HFFc6 (cell line): ENCODE measurements at regions not wholly inside any gene's neighbourhood (a gene's known extent, or its start where the extent isn't known, plus 50 kb on each side); places are given as distances from the start of the nearest gene placed in this dataset.
"Not testable (repeated sequence)": the region's sequence is repeated elsewhere in the genome, so short reads cannot be mapped to it uniquely, and the experiment has no call there.

Experiments
- DNase-seq: peaks from one replicate; pipeline ENCODE4 v3.0.0-alpha.2; 2018
- H3K27ac Mint-ChIP-seq: 2 replicates; pipeline ENCODE4 v1.8.0; 2020; ENCODE audit warnings: mild to moderate bottlenecking, mixed read lengths
- H3K27me3 Mint-ChIP-seq: 2 replicates; pipeline ENCODE4 v1.8.0; 2021; ENCODE audit warnings: mild to moderate bottlenecking, moderate library complexity, mixed read lengths; ENCODE audit not compliant: insufficient read depth
- H3K36me3 Mint-ChIP-seq: 2 replicates; pipeline ENCODE4 v1.8.0; 2021; ENCODE audit warnings: low read depth, mixed read lengths
- H3K4me1 Mint-ChIP-seq: 2 replicates; pipeline ENCODE4 v1.8.0; 2020; ENCODE audit warnings: low read depth, mixed read lengths
- H3K4me3 Mint-ChIP-seq: 2 replicates; pipeline ENCODE4 v1.8.0; 2020; ENCODE audit warnings: mild to moderate bottlenecking, moderate library complexity, mixed read lengths
- H3K9me3 Mint-ChIP-seq: 2 replicates; pipeline ENCODE4 v1.8.0; 2020; ENCODE audit warnings: mild to moderate bottlenecking, mixed read lengths
- TF ChIP-seq, protein P1 (sequence below): fragments of 200-600 bp; sonication (generic); IDR thresholded peaks from 2 replicates; pipeline ENCODE4 v1.5.0; 2021; ENCODE audit warnings: antibody characterized with exemption, mild to moderate bottlenecking

DNA sequence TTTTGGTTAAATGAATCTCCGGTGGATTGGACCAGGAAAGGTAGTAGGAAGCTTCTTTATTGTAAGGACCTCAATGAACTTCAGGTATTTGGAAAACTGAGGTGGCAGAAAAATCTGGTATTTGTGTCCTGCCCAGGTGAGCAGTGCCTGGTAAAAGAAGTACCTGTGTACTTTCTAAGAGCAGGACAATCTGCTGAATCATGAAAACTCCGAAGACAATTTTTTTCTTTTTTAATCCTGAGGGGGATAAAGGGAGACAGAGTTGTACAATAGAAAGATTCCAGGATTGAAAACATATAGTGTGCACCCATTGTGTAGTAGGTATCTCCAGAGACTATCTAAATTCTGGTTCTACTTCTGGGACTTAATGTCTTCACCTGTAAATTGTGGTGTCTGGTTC, 191.8 kb upstream of the SPOPL start:
- Mint-ChIP-seq H3K4me1 (peaks cover 12% of the 10 kb centered on the region), H3K4me3 (no peak overlapping the region), H3K9me3 (peaks cover 7% of the 10 kb centered on the region), H3K27me3 (peaks cover 2% of the 10 kb centered on the region; the same call in 1 of the 2 replicates), H3K36me3 (no peaks in the 10 kb centered on the region), H3K27ac (no peak overlapping the region)
- TF ChIP-seq, protein P1, sequence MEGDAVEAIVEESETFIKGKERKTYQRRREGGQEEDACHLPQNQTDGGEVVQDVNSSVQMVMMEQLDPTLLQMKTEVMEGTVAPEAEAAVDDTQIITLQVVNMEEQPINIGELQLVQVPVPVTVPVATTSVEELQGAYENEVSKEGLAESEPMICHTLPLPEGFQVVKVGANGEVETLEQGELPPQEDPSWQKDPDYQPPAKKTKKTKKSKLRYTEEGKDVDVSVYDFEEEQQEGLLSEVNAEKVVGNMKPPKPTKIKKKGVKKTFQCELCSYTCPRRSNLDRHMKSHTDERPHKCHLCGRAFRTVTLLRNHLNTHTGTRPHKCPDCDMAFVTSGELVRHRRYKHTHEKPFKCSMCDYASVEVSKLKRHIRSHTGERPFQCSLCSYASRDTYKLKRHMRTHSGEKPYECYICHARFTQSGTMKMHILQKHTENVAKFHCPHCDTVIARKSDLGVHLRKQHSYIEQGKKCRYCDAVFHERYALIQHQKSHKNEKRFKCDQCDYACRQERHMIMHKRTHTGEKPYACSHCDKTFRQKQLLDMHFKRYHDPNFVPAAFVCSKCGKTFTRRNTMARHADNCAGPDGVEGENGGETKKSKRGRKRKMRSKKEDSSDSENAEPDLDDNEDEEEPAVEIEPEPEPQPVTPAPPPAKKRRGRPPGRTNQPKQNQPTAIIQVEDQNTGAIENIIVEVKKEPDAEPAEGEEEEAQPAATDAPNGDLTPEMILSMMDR = no peak
- no peak for DNase-seq

- peaks cover 5% of the 10 kb centered on the region; the same call in 1 of the 2 replicates for H3K27me3 Mint-ChIP-seq
- peaks cover 18% of the 10 kb centered on the region for H3K9me3 Mint-ChIP-seq
- TF ChIP-seq, protein P1 = no peak
- H3K4me3 Mint-ChIP-seq = no peak overlapping the region
- H3K36me3 Mint-ChIP-seq = no peaks in the 10 kb centered on the region; the same call in 1 of the 2 replicates
- H3K27ac Mint-ChIP-seq = no peak overlapping the region
- DNase-seq = no peak
- peaks cover 12% of the 10 kb centered on the region for H3K4me1 Mint-ChIP-seq
Measured at GRCh38 chr2:138312061-138312460, 189.5 kb upstream of the SPOPL start.

- Mint-ChIP-seq H3K4me1 (peaks cover 12% of the 10 kb centered on the region), H3K9me3 (peaks cover 18% of the 10 kb centered on the region)
- not testable (repeated sequence) for H3K27ac Mint-ChIP-seq, H3K36me3 Mint-ChIP-seq, H3K4me3 Mint-ChIP-seq, DNase-seq, H3K27me3 Mint-ChIP-seq
Measured at GRCh38 chr2:138315619-138316018, 186.0 kb upstream of the SPOPL start.

- TF ChIP-seq, protein P1 = no peak
- peaks cover 7% of the 10 kb centered on the region; the same call in 1 of the 2 replicates for H3K27me3 Mint-ChIP-seq
- no peak for DNase-seq
- peaks cover 12% of the 10 kb centered on the region for H3K9me3 Mint-ChIP-seq
- H3K27ac Mint-ChIP-seq = no peak overlapping the region
- H3K36me3 Mint-ChIP-seq = no peaks in the 10 kb centered on the region; the same call in 1 of the 2 replicates
- H3K4me1 Mint-ChIP-seq = no peaks in the 10 kb centered on the region
- no peak overlapping the region for H3K4me3 Mint-ChIP-seq
Measured at GRCh38 chr2:138319616-138320015, 182.0 kb upstream of the SPOPL start.

DNA sequence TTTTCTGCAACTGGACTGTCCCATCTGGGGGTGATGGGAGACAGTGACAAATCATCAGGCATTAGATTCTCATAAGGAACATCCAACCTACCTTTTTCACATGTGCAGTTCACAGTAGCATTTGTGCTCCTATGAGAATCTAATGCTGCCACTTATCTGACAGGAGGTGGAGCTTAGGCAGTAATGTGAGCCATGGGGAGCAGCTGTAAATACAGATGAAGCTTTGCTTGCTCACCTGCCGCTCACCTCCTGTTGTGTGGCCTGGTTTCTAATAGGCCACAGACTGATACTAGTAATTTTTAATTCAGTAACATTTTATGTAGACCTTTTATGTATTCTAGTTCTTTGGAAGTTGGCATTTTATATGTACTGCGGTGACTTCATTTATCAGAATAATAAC, 180.1 kb upstream of the SPOPL start:
- DNase-seq = no peak
- Mint-ChIP-seq H3K27ac (no peak overlapping the region), H3K27me3 (peaks cover 4% of the 10 kb centered on the region; the same call in 1 of the 2 replicates), H3K4me3 (no peak overlapping the region), H3K9me3 (peaks cover 1% of the 10 kb centered on the region), H3K36me3 (no peaks in the 10 kb centered on the region), H3K4me1 (no peaks in the 10 kb centered on the region)
- TF ChIP-seq, protein P1 = no peak

- TF ChIP-seq, protein P1 = no peak
- Mint-ChIP-seq H3K9me3 (no peaks in the 10 kb centered on the region; the same call in 1 of the 2 replicates), H3K27ac (no peak overlapping the region), H3K4me3 (no peak overlapping the region), H3K27me3 (peaks cover 4% of the 10 kb centered on the region; the same call in 1 of the 2 replicates), H3K36me3 (no peaks in the 10 kb centered on the region), H3K4me1 (no peaks in the 10 kb centered on the region)
- DNase-seq = no peak
Measured at GRCh38 chr2:138323382-138324067, 178.0 kb upstream of the SPOPL start.
